Fibroblast of lung (primary cell): ENCODE measurements at regions not wholly inside any gene's neighbourhood (a gene's known extent, or its start where the extent isn't known, plus 50 kb on each side); places are given as distances from the start of the nearest gene placed in this dataset.
A peak's percentile ranks its signal among the peaks of the same experiment; 100 is the strongest.

Experiments used
- DNase-seq, 2 donors: peaks; one replicate each; pipeline versions ENCODE4 v3.0.0 to v3.0.0-alpha.2; 2010; ENCODE audit warnings: low read depth in 2 of 2
- H2AFZ ChIP-seq: 2 replicates; pipeline ENCODE4 v1.5.1; 2012; ENCODE audit warnings: low read length, control low read depth, inconsistent platforms
- H3K27ac ChIP-seq: 2 replicates; pipeline ENCODE4 v1.5.1; 2011; ENCODE audit warnings: low read length, control low read depth; ENCODE audit not compliant: insufficient read depth
- H3K27me3 ChIP-seq: 2 replicates; pipeline ENCODE4 v1.5.1; 2011; ENCODE audit warnings: mild to moderate bottlenecking, low read length; ENCODE audit not compliant: control insufficient read depth, insufficient read depth
- H3K36me3 ChIP-seq: 2 replicates; pipeline ENCODE4 v1.5.1; 2011; ENCODE audit warnings: low read length; ENCODE audit not compliant: control insufficient read depth, insufficient read depth
- H3K4me1 ChIP-seq: 2 replicates; pipeline ENCODE4 v1.5.1; 2011; ENCODE audit warnings: low read length; ENCODE audit not compliant: control insufficient read depth, insufficient read depth; ENCODE audit errors: extremely low read depth
- H3K4me2 ChIP-seq: 2 replicates; pipeline ENCODE4 v1.5.1; 2011; ENCODE audit warnings: low read length, control low read depth; ENCODE audit not compliant: insufficient read depth; ENCODE audit errors: extremely low read depth
- H3K4me3 ChIP-seq, 4 experiments: fragments of 200-600 bp in 1 of 4; sonication (generic) in 1 of 4; replicated peaks in 1 of 4; 2 replicates each; pipeline ENCODE4 v1.5.1; 2011 to 2016; ENCODE audit warnings: low read length in 4 of 4, low read depth in 3 of 4, mild to moderate bottlenecking in 3 of 4, control low read depth in 2 of 4, inconsistent platforms in 1 of 4, mixed read lengths in 1 of 4; ENCODE audit not compliant: insufficient read depth in 1 of 4; ENCODE audit errors: control extremely low read depth in 1 of 4
- H3K79me2 ChIP-seq: 2 replicates; pipeline ENCODE4 v1.5.1; 2012; ENCODE audit warnings: mild to moderate bottlenecking, low read length, inconsistent platforms; ENCODE audit not compliant: control insufficient read depth, insufficient read depth
- H3K9ac ChIP-seq: 2 replicates; pipeline ENCODE4 v1.5.1; 2011; ENCODE audit warnings: mild to moderate bottlenecking, low read length, control low read depth; ENCODE audit not compliant: insufficient read depth
- H3K9me3 ChIP-seq: 2 replicates; pipeline ENCODE4 v1.5.1; 2012; ENCODE audit warnings: low read depth, low read length; ENCODE audit not compliant: control insufficient read depth, insufficient read depth
- H4K20me1 ChIP-seq: 2 replicates; pipeline ENCODE4 v1.5.1; 2011; ENCODE audit warnings: low read length; ENCODE audit not compliant: control insufficient read depth, insufficient read depth; ENCODE audit errors: extremely low read depth
- CTCF ChIP-seq, 2 donors: IDR thresholded peaks in 1 of 2; conservative IDR thresholded peaks in 1 of 2; 1 replicate in 1 of 2; 2 replicates in 1 of 2; pipeline ENCODE4 v1.5.1; 2011 to 2012; ENCODE audit warnings: low read length in 2 of 2, control low read depth in 1 of 2, inconsistent platforms in 1 of 2, low read depth in 1 of 2, mild to moderate bottlenecking in 1 of 2
- EZH2 ChIP-seq: IDR thresholded peaks from 2 replicates; pipeline ENCODE4 v1.5.1; 2012; ENCODE audit warnings: low read length, control low read depth, mild to moderate bottlenecking; ENCODE audit errors: missing control alignments

GRCh38 chr6:81565071-81565470, 187.4 kb downstream of the TENT5A start:
- no peak overlapping the region for H3K27ac ChIP-seq
- H3K27me3 ChIP-seq = no peaks in the 10 kb centered on the region
- H3K9ac ChIP-seq = no peak overlapping the region
- H3K9me3 ChIP-seq = no peaks in the 10 kb centered on the region
- no peaks in the 10 kb centered on the region for H3K79me2 ChIP-seq
- H3K36me3 ChIP-seq = no peaks in the 10 kb centered on the region
- H3K4me3 ChIP-seq = no peak overlapping the region
- DNase-seq = peak in 1 of 2 donors; percentile 58
- TF ChIP-seq CTCF (conservative IDR thresholded peaks at IDR 0.05 in 1 of 2, IDR thresholded peaks at IDR 0.05 in 1 of 2; ENCODE audit: low read depth in 1 of 2, low read length in 2 of 2) (no peak), EZH2 (no peak)
- no peaks in the 10 kb centered on the region for H4K20me1 ChIP-seq
- no peak overlapping the region for H3K4me2 ChIP-seq
- H2AFZ ChIP-seq = no peak overlapping the region
- peaks cover 9% of the 10 kb centered on the region for H3K4me1 ChIP-seq

GRCh38 chr6:81564470-81565068, 187.9 kb downstream of the TENT5A start:
- Histone ChIP-seq H2AFZ (no peak overlapping the region), H3K27me3 (no peaks in the 10 kb centered on the region), H3K4me1 (peaks cover 9% of the 10 kb centered on the region), H3K27ac (no peak overlapping the region), H3K4me3 (no peak overlapping the region), H3K9me3 (no peaks in the 10 kb centered on the region), H3K4me2 (no peak overlapping the region), H3K9ac (no peak overlapping the region), H3K36me3 (no peaks in the 10 kb centered on the region), H3K79me2 (no peaks in the 10 kb centered on the region), H4K20me1 (no peaks in the 10 kb centered on the region)
- no peak for DNase-seq
- TF ChIP-seq CTCF (conservative IDR thresholded peaks at IDR 0.05 in 1 of 2, IDR thresholded peaks at IDR 0.05 in 1 of 2; ENCODE audit: low read depth in 1 of 2, low read length in 2 of 2) = no peak
- TF ChIP-seq EZH2 = no peak

- Histone ChIP-seq H3K4me2 (peak overlapping the region; percentile 81), H2AFZ (no peak overlapping the region), H3K9me3 (no peaks in the 10 kb centered on the region), H4K20me1 (no peaks in the 10 kb centered on the region), H3K79me2 (no peaks in the 10 kb centered on the region), H3K4me3 (peak overlapping the region in 1 of 4 experiments; percentile 22), H3K27ac (no peak overlapping the region), H3K36me3 (no peaks in the 10 kb centered on the region), H3K9ac (no peak overlapping the region), H3K27me3 (no peaks in the 10 kb centered on the region), H3K4me1 (peaks cover 9% of the 10 kb centered on the region)
- no peak for TF ChIP-seq EZH2
- DNase-seq = peak; percentile 68 to 92
Measured at GRCh38 chr6:81562169-81562568, 190.3 kb downstream of the TENT5A start.
